ENCODE measurements at regions not wholly inside any gene's neighbourhood (a gene's known extent, or its start where the extent isn't known, plus 50 kb on each side); places are given as distances from the start of the nearest gene placed in this dataset.

GRCh38 chr3:973340-973739 is 119.5 kb upstream of the CNTN6 start (continued):
- TF ChIP-seq ETV6 (CRISPR knock-in tag; IDR thresholded peaks at IDR 0.05) = no peak
- TF ChIP-seq, protein P1, sequence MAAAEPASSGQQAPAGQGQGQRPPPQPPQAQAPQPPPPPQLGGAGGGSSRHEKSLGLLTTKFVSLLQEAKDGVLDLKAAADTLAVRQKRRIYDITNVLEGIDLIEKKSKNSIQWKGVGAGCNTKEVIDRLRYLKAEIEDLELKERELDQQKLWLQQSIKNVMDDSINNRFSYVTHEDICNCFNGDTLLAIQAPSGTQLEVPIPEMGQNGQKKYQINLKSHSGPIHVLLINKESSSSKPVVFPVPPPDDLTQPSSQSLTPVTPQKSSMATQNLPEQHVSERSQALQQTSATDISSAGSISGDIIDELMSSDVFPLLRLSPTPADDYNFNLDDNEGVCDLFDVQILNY (CRISPR knock-in tag; IDR thresholded peaks at IDR 0.05) = no peak
- TF ChIP-seq NFE2L1 (CRISPR knock-in tag; IDR thresholded peaks at IDR 0.05) = no peak

DNA sequence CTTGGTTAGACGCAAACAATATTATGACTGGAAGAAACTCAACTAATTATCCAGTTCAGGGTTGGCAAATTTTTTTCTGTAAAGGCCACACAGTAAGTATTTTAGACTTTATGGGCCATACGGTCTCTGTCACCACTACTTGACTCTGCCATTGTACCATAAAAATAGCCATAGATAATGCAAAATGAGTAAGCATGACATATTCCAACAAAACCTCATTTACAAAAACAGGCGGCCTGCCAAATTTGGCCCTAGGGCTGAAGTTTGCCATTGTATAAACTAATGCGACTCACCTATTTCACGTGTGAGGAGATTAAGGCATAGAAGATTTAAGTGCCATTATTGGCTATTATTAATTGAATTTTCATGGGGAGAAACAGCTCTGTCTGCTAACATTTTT is 116.8 kb upstream of the CNTN6 start:
- Mint-ChIP-seq H3K27ac (no peak overlapping the region), H3K4me1 (no peaks in the 10 kb centered on the region), H3K36me3 (peaks cover 73% of the 10 kb centered on the region), H3K9me3 (peaks cover 84% of the 10 kb centered on the region), H3K27me3 (ENCODE audit: low read depth) (peaks cover 2% of the 10 kb centered on the region; the same call in 1 of the 2 replicates), H3K4me3 (no peak overlapping the region)
- ChIA-PET POLR2A (no interaction called here), CTCF (no interaction called here)
- no peak for DNase-seq (ENCODE audit: low spot score)
- TF ChIP-seq RORB (CRISPR knock-in tag; IDR thresholded peaks at IDR 0.05) (no peak), FOXP4 (CRISPR knock-in tag; IDR thresholded peaks at IDR 0.05) (no peak), PRDM15 (CRISPR knock-in tag; IDR thresholded peaks at IDR 0.05) (no peak), PRRX2 (CRISPR knock-in tag; IDR thresholded peaks at IDR 0.05) (no peak), MXD4 (CRISPR knock-in tag; IDR thresholded peaks at IDR 0.05; ENCODE audit: borderline replicate concordance) (no peak), CREM (CRISPR knock-in tag; IDR thresholded peaks at IDR 0.05) (no peak), ZNF263 (CRISPR knock-in tag; IDR thresholded peaks at IDR 0.05; ENCODE audit: low read depth) (no peak), NR1H2 (CRISPR knock-in tag; IDR thresholded peaks at IDR 0.05) (no peak), ZNF138 (CRISPR knock-in tag; conservative IDR thresholded peaks at IDR 0.05) (no peak), ZNF281 (CRISPR knock-in tag; IDR thresholded peaks at IDR 0.05) (no peak), GABPB1 (CRISPR knock-in tag; IDR thresholded peaks at IDR 0.05) (no peak), ATF2 (CRISPR knock-in tag; IDR thresholded peaks at IDR 0.05; ENCODE audit: borderline replicate concordance, low read depth) (no peak)
- no peak for ATAC-seq

Measured in WTC11 (cell line).